Adrenal gland (tissue), 5 donors: ENCODE measurements at regions not wholly inside any gene's neighbourhood (a gene's known extent, or its start where the extent isn't known, plus 50 kb on each side); places are given as distances from the start of the nearest gene placed in this dataset.

Experiments used
- POLR2A ChIP-seq, 2 donors: fragments of 450-650 bp; IDR thresholded peaks; one replicate each; pipeline ENCODE4 v1.6.1; 2017; ENCODE audit warnings: antibody characterized with exemption in 2 of 2, mild to moderate bottlenecking in 2 of 2, moderate library complexity in 1 of 2
- TF ChIP-seq, protein P1 (sequence below), 6 experiments: fragments of 450-650 bp in 4 of 6; fragments of 200-600 bp in 2 of 6; sonication (generic) in 1 of 6; IDR thresholded peaks; 1 replicate in 5 of 6; 2 replicates in 1 of 6; pipeline versions ENCODE4 v1.5.1 to v1.8.0; 2016 to 2021; ENCODE audit warnings: antibody characterized with exemption in 6 of 6, mild to moderate bottlenecking in 2 of 6, moderate library complexity in 1 of 6
- donor health status: DM: no; HTN: no; CAD: no.

DNA sequence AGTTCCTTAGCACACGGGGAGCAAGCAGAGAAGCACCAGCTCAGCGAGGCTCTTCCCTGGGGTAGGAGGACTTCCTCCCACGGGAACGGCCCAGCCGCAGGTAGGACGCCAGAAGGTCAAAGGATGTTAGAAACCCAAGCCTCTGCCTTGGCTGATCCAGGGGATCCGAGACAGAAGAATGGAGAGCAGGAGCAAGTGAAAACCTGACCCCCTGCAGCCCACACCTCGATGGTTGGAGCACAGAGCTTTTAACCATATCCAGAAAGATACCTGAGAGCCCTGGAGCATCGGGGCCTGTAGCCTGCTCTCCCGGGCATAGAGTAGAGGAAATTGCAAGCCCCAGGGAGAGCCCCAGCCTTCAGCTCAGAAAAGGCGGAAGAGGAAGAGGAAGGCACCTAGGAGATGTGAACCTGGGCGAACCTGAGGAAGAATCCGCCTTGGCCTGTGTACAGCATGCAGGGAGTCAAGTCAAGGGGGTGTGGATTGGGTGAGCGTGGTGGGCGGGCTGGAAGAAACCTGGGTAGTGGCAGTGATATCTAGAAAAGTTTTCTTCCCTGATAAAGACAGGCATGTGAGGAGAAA is 76.3 kb downstream of the PSMG1 start:
- TF ChIP-seq, protein P1, sequence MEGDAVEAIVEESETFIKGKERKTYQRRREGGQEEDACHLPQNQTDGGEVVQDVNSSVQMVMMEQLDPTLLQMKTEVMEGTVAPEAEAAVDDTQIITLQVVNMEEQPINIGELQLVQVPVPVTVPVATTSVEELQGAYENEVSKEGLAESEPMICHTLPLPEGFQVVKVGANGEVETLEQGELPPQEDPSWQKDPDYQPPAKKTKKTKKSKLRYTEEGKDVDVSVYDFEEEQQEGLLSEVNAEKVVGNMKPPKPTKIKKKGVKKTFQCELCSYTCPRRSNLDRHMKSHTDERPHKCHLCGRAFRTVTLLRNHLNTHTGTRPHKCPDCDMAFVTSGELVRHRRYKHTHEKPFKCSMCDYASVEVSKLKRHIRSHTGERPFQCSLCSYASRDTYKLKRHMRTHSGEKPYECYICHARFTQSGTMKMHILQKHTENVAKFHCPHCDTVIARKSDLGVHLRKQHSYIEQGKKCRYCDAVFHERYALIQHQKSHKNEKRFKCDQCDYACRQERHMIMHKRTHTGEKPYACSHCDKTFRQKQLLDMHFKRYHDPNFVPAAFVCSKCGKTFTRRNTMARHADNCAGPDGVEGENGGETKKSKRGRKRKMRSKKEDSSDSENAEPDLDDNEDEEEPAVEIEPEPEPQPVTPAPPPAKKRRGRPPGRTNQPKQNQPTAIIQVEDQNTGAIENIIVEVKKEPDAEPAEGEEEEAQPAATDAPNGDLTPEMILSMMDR (IDR thresholded peaks at IDR 0.05): no peak
- TF ChIP-seq POLR2A (IDR thresholded peaks at IDR 0.05): no peak
